ENCODE measurements at regions not wholly inside any gene's neighbourhood (a gene's known extent, or its start where the extent isn't known, plus 50 kb on each side); places are given as distances from the start of the nearest gene placed in this dataset.

GRCh38 chr1:214824763-214825162 lies 221.8 kb downstream of the CENPF start:
- no peak for ATAC-seq

- no peak for ATAC-seq
Observed at GRCh38 chr1:214826619-214827018, 223.6 kb downstream of the CENPF start.

GRCh38 chr1:214827883-214828282 lies 224.9 kb downstream of the CENPF start:
- ATAC-seq, result no peak

- no peak for ATAC-seq
Observed at GRCh38 chr1:214830941-214831340, 227.9 kb downstream of the CENPF start.

GRCh38 chr1:214831956-214832355 lies 229.0 kb downstream of the CENPF start:
- ATAC-seq, result no peak

GRCh38 chr1:214833178-214833756 lies 230.3 kb downstream of the CENPF start:
- ATAC-seq, result no peak

- no peak for ATAC-seq
Observed at GRCh38 chr1:214837376-214837775, 234.4 kb downstream of the CENPF start.

- no peak for ATAC-seq
Observed at GRCh38 chr1:214838351-214838750, 235.4 kb downstream of the CENPF start.

- no peak for ATAC-seq
Observed at GRCh38 chr1:214840356-214840755, 237.4 kb downstream of the CENPF start.

GRCh38 chr1:214842856-214843255 lies 239.7 kb upstream of the KCNK2 start:
- no peak for ATAC-seq

- no peak for ATAC-seq
Observed at GRCh38 chr1:214843281-214843680, 239.3 kb upstream of the KCNK2 start.

- ATAC-seq, result no peak
Observed at GRCh38 chr1:214844319-214844718, 238.2 kb upstream of the KCNK2 start.

- no peak for ATAC-seq
Observed at GRCh38 chr1:214846276-214846675, 236.3 kb upstream of the KCNK2 start.

- ATAC-seq, result no peak
Observed at GRCh38 chr1:214847071-214847810, 235.3 kb upstream of the KCNK2 start.

GRCh38 chr1:214848101-214848500 lies 234.4 kb upstream of the KCNK2 start:
- no peak for ATAC-seq

GRCh38 chr1:214850432-214851050 lies 232.0 kb upstream of the KCNK2 start:
- ATAC-seq, result no peak

GRCh38 chr1:214853340-214853739 lies 229.2 kb upstream of the KCNK2 start:
- no peak for ATAC-seq

- ATAC-seq, result no peak
Observed at GRCh38 chr1:214854126-214854875, 228.2 kb upstream of the KCNK2 start.

GRCh38 chr1:214856843-214857242 lies 225.7 kb upstream of the KCNK2 start:
- ATAC-seq, result no peak

GRCh38 chr1:214857716-214858115 lies 224.8 kb upstream of the KCNK2 start:
- ATAC-seq, result no peak

- no peak for ATAC-seq
Observed at GRCh38 chr1:214859647-214860046, 222.9 kb upstream of the KCNK2 start.

- ATAC-seq, result no peak
Observed at GRCh38 chr1:214861615-214862014, 220.9 kb upstream of the KCNK2 start.

- ATAC-seq, result no peak
Observed at GRCh38 chr1:214862421-214862820, 220.1 kb upstream of the KCNK2 start.

Data from activated CD4-positive, CD25-positive, alpha-beta regulatory T cell treated with anti-CD3 and anti-CD28 coated beads, Interleukin-2, amount 50 U/mL, for 24 hours (primary cell).